HG03439 (cell line): ENCODE measurements at regions not wholly inside any gene's neighbourhood (a gene's known extent, or its start where the extent isn't known, plus 50 kb on each side); places are given as distances from the start of the nearest gene placed in this dataset.
"Not testable (repeated sequence)": the region's sequence is repeated elsewhere in the genome, so short reads cannot be mapped to it uniquely, and the experiment has no call there.

Experiments used
- ATAC-seq: cut with Tn5 transposase; IDR thresholded peaks from one replicate; pipeline ENCODE4 v1.9.1; 2021; ENCODE audit warnings: mild to moderate bottlenecking, moderate library complexity; ENCODE audit not compliant: unreplicated experiment

DNA sequence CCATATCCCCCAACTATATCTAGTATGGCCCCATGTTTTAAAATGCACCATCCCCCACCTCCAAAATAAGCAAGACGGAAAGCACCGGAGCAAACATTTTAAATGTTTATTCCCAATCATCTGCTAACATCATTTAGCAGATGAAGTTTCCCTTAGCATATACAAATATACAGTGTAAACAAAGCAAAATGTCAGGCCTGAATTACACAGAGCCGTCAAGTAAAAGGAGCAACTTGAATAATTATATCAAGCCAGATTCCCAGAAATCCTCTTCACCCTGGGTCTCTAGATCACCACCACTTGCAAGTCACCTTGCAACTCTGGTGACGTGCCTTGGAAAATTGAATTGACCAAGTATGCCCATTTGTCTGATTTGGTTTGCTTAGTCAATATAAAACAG lies 91.6 kb upstream of the COL1A2 start:
- ATAC-seq, result no peak

GRCh38 chr7:94303695-94304094 lies 91.0 kb upstream of the COL1A2 start:
- ATAC-seq, result no peak

DNA sequence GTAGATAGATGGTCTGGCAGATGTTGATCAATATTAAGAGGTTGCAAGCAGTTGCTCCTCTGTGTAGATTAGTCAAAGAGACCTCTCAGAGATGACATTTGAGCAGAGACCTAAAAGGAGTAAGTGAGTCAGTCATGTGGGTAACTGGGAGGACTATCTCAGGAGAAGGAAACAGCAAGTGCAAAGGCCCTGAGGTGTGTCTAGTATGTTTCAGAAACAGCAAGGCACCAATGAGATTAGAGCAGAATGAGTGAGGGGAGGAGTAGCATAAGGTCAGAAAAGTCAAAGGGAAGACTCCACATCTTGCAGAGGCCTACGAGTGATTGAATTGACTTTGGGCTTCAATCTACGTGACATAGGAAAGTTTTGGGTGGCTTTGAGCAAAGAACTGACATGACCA lies 89.8 kb upstream of the COL1A2 start:
- ATAC-seq, result no peak

DNA sequence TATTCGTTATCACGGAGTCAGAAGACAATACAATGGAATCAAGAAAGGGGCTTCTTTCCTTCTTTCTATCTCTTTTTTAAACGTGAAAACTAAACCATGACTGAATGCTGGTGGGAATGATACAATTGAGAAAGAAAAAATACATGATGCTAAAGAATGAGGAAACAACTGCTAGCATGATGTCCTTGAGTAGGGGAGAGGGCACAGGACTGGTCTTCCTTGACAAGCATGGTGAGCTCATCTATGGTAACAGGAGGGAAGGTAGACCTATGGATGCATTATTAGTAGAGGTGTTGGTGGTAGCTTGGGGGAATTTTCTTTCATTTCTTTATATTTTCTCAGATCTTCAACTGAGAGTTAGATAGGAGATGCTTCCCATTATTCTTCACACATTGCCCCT lies 88.9 kb upstream of the COL1A2 start:
- ATAC-seq, result no peak

DNA sequence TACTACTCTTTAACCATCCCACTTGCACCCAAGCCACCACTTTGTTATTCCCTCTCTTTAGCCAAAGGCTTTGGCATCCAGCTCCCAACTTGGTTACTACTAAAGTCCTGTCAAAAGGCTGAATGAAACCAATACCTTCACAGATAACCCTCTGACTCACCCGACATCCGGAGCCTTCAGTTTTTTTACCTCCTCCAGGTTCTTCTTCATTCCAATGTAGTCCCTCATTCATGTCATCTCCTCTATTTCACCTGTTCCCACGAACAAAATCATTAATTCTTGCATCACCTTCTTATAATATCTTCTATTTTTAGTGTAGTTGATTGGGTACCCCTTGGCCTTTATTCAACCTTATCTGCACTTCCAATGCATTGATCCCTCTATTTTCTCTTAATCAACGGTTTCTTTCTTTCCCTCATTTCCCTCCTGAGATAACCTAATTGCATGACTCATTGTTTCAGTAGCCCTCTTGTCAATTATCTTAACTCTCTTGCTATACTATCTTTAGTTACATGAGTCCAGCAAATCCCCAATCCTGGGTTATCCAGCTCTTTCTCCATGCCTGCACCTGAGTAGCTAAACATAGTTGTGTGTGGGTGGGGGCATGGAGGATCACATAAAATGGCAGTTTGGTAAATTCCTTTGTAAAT lies 87.2 kb upstream of the COL1A2 start:
- no peak for ATAC-seq

DNA sequence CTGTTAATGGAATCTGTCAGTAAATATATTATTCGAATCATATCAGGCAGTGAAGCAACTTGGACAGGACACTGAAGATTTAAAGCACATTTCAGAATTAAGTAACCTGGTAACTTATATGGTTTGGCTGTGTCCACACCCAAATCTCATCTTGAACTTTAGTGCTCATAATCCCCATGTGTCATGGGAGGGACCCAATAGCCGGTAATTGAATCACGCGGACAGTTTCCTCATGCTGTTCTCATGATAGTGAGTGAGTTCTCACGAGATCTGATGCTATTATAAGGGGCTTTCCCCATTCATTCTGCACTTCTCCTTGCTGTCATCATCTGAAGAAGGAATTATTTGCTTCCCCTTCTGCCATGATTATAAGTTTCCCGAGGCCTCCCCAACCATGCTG lies 83.2 kb upstream of the COL1A2 start:
- no peak for ATAC-seq

DNA sequence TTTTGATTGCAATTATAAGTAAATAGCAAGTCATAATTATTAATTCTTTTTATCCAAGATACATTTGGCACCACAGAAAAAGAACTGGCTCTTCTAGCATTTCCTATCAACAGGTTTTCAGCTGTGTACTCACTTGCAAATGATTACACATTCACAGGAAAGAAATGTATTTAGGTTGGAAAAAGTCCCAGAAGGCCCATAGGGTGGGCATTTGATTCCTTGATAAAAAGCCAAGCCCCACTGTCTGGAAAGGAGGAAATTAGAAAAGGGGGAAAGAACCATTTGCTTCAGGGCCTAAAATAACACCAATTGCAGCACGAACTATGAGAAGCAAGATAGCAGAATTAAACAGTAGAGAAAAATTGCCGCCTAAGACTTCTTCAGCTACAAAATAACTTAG lies 80.8 kb upstream of the COL1A2 start:
- ATAC-seq, result no peak

GRCh38 chr7:94314413-94315410 lies 80.0 kb upstream of the COL1A2 start:
- ATAC-seq, result no peak

DNA sequence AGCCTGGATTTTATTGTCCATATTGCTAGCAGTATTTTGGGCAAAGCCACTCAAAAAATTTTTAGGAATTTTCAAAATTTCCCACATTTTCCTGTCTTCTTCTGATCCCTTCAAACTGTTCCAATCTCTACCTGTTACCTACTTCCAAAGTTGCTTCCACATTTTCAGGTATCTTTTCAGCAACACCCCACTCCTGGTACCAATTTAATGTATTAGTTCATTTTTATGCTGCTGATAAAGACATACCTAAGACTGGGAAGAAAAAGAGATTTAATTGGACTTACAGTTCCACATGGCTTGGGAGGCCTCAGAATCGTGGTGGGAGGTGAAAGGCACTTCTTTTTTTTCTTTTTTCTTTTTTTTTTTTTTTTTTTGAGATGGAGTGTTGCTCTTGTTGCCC lies 73.6 kb upstream of the COL1A2 start:
- not testable (repeated sequence) for ATAC-seq

DNA sequence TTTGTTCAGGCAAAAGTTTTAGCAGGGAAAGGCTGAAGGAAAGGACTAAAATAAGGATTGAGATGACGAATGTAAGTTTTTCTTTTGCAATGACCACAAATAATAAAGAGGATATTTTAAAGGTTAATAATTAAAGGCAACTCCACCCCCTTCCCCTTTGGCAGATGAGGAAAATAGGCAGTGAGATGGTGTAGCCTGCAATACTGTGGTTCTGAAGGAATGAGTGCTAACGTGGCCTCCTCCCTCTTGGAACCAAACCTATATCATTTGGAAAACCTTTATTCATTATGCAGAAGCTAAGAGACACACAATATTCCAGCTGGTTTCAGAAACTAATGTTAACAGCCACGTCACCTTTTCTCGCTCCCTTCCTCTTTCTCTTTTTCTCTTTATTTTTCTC lies 70.9 kb upstream of the COL1A2 start:
- no peak for ATAC-seq

- ATAC-seq, result no peak
Measured at GRCh38 chr7:94324380-94325121, 70.1 kb upstream of the COL1A2 start.

DNA sequence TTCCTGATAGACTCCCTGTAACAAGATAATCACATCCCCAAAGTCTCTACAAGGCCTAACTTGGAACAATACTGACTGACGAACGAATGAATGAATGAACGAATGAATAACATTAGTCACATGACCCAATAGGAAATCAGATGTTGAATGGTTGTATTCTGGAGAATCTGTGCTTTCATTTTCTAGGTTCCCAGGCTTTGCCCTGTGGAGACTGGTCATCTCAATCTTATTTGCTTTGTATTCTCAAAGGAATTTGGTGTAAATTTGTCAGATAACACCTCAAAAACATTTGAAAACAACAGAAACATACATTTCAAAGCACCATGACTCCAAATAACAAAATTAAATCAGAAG lies 69.6 kb upstream of the COL1A2 start:
- ATAC-seq, result no peak

DNA sequence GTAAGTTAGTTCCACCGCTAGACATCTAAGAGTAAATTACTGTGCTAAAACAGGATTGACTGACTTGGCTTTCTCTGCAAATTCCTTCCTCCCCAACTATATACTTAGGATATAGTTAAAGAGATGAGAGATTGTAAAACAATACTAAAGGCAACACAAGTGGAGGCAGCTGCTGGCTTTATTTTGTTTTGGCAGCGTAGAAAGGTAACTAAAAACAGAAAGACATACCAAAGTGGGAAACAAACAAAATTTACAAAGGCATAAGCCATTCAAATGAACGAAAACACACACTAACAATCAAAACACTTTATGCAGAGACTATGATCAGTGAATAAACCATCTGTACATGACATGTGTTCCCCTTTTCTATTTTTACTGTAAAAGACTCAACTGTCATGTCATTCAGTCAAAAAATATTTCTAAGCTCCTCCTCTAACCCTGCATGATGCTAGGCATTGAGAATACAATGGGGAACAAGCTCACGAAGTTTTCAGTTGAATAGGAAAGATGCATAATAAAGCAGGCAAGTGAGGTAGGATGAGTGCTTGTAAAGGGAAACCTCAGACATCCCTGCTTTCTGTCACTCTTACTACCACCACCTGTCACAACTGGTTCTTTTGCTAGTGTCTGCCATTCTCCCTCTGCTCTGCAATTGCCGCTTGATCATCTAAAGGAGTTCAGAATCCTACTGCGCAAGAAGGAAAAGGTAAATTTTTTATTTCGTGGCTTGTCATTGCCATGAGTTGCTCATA lies 64.2 kb upstream of the COL1A2 start:
- ATAC-seq, result no peak

- ATAC-seq, result no peak
Measured at GRCh38 chr7:94332571-94332970, 62.1 kb upstream of the COL1A2 start.

DNA sequence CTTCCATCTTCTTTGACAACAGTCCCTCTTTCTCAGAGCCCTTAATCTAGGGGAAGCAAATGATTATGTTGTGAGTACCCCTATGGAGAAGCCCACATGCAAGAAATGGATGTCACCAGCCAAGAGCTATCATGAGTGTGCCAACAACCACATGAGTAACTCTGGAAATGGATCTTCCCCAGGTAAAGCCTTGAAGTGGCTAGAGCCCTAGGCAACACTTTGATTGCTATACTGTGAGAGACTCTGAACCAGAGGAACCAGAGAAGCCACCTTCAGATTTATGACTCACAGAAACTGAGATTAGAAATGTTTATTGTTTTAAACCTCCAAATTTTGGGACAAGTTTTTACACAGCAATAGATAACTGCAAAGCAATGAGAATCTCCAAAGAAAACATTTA lies 60.9 kb upstream of the COL1A2 start:
- no peak for ATAC-seq

- ATAC-seq, result no peak
Measured at GRCh38 chr7:94335586-94335985, 59.1 kb upstream of the COL1A2 start.

GRCh38 chr7:94336009-94336408 lies 58.7 kb upstream of the COL1A2 start:
- ATAC-seq, result no peak

DNA sequence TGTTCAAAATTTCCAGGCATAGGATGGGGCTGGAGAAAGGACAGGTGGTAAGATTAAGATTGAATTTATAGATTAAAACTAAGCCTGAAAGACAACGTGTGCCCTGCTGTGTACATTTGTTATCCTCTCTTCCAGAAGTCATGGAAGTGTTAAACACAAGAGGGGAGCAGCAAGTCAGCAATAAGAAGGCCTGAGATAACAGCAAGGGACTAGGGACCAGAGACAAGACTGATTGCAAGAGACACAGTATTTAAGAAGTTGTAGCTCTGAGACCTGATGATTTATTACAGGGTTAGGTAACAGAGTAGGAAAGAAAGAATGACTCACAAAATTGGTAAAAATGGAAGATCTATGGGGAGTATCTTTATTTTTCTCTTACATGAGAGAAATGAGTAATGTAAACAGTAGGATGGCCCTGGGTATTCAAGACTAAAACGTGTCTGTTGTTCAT lies 55.7 kb upstream of the COL1A2 start:
- no peak for ATAC-seq

GRCh38 chr7:94344826-94345225 lies 49.9 kb upstream of the COL1A2 start:
- ATAC-seq, result no peak
